MM.1S (cell line): ENCODE measurements at regions not wholly inside any gene's neighbourhood (a gene's known extent, or its start where the extent isn't known, plus 50 kb on each side); places are given as distances from the start of the nearest gene placed in this dataset.

ENCODE experiments used
- CTCF ChIP-seq: fragments of 300-600 bp; sonication (generic); IDR thresholded peaks from 2 replicates; pipeline ENCODE4 v1.5.1; 2016; ENCODE audit warnings: antibody characterized with exemption, low read length, mixed read lengths
- EZH2 ChIP-seq: fragments of 300-600 bp; sonication (generic); optimal IDR thresholded peaks from 2 replicates; pipeline ENCODE3; 2017; ENCODE audit warnings: low read depth, mild to moderate bottlenecking, antibody characterized with exemption, low read length, mixed read lengths
- EZH2phosphoT487 ChIP-seq: fragments of 300-600 bp; sonication (generic); IDR thresholded peaks from 2 replicates; pipeline ENCODE4 v1.6.1; 2018; ENCODE audit warnings: antibody characterized with exemption, low read length

GRCh38 chr4:31194823-31195222 is 474.7 kb downstream of the PCDH7 start:
- TF ChIP-seq CTCF (no peak), EZH2 (no peak), EZH2phosphoT487 (no peak)
